K562 (cell line): ENCODE measurements at regions not wholly inside any gene's neighbourhood (a gene's known extent, or its start where the extent isn't known, plus 50 kb on each side); places are given as distances from the start of the nearest gene placed in this dataset.

ENCODE experiments used
- CBX2 ChIP-seq: fragments of 200-600 bp; sonication (generic); IDR thresholded peaks from one replicate; pipeline ENCODE4 v1.6.1; 2012; ENCODE audit warnings: mild to moderate bottlenecking, low read length, inconsistent platforms; ENCODE audit not compliant: insufficient read depth, poor library complexity, severe bottlenecking
- CEBPG ChIP-seq, 3 experiments: fragments of 200-800 bp in 1 of 3; sonication (Bioruptor generic) in 1 of 3; sonication (generic) in 1 of 3; formaldehyde crosslinking in 1 of 3; IDR thresholded peaks in 2 of 3; conservative IDR thresholded peaks in 1 of 3; 2 replicates each; pipeline versions ENCODE4 v1.6.1 to v1.8.0; 2016 to 2022; ENCODE audit warnings: missing compliant biosample characterization in 2 of 3, missing genetic modification characterization in 2 of 3, mild to moderate bottlenecking in 1 of 3, missing genetic modification reagents in 1 of 3
- COPS2 ChIP-seq: fragments of 450-650 bp; conservative IDR thresholded peaks from 2 replicates; pipeline ENCODE4 v1.6.1; 2016; ENCODE audit warnings: mild to moderate bottlenecking, moderate library complexity
- GTF2E2 ChIP-seq: fragments of 200-800 bp; sonication (Bioruptor generic); IDR thresholded peaks from 2 replicates; pipeline ENCODE4 v1.6.1; 2016; ENCODE audit warnings: missing genetic modification characterization, missing compliant biosample characterization
- GTF2F1 ChIP-seq: IDR thresholded peaks from 2 replicates; pipeline ENCODE4 v1.6.1; 2011; ENCODE audit warnings: low read depth, low read length, improper control_type of control experiment
- IRF2 ChIP-seq: sonication (generic); formaldehyde crosslinking; IDR thresholded peaks from 2 replicates; pipeline ENCODE4 v1.8.1; 2022; ENCODE audit warnings: mild to moderate bottlenecking, missing genetic modification reagents
- KLF13 ChIP-seq: fragments of 450-650 bp; IDR thresholded peaks from 2 replicates; pipeline ENCODE4 v1.6.1; 2016; ENCODE audit warnings: missing genetic modification characterization, low read depth, mild to moderate bottlenecking, missing compliant biosample characterization, moderate library complexity, borderline replicate concordance
- MGA ChIP-seq: fragments of 450-650 bp; IDR thresholded peaks from 2 replicates; pipeline ENCODE4 v1.6.1; 2016; ENCODE audit warnings: mild to moderate bottlenecking, moderate library complexity
- ZNF224 ChIP-seq: sonication (generic); formaldehyde crosslinking; IDR thresholded peaks from 2 replicates; pipeline ENCODE4 v1.8.0; 2022; ENCODE audit warnings: mild to moderate bottlenecking, missing genetic modification reagents
- TF ChIP-seq, protein P1 (sequence below): fragments of 450-650 bp; formaldehyde crosslinking; IDR thresholded peaks from 2 replicates; pipeline ENCODE4 v1.4.0; 2022; ENCODE audit warnings: missing genetic modification characterization
- TF ChIP-seq, protein P2 (sequence below): fragments of 250-450 bp; sonication (Bioruptor Pico); IDR thresholded peaks from 2 replicates; pipeline ENCODE4 v1.5.0; 2020; ENCODE audit warnings: mild to moderate bottlenecking
- TF ChIP-seq, protein P3 (sequence below): fragments of 450-650 bp; formaldehyde crosslinking; IDR thresholded peaks from 2 replicates; pipeline ENCODE4 v1.4.0; 2020; ENCODE audit warnings: mild to moderate bottlenecking, mixed read lengths

- TF ChIP-seq MGA = 0 out of 2 replicates have a peak, but pooled peaks have one; percentile 7
- no peak for TF ChIP-seq COPS2
- TF ChIP-seq ZNF224 (CRISPR knock-in tag) = no peak
- TF ChIP-seq, protein P1, sequence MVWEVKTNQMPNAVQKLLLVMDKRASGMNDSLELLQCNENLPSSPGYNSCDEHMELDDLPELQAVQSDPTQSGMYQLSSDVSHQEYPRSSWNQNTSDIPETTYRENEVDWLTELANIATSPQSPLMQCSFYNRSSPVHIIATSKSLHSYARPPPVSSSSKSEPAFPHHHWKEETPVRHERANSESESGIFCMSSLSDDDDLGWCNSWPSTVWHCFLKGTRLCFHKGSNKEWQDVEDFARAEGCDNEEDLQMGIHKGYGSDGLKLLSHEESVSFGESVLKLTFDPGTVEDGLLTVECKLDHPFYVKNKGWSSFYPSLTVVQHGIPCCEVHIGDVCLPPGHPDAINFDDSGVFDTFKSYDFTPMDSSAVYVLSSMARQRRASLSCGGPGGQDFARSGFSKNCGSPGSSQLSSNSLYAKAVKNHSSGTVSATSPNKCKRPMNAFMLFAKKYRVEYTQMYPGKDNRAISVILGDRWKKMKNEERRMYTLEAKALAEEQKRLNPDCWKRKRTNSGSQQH = no peak
- no peak for TF ChIP-seq GTF2F1
- TF ChIP-seq GTF2E2 (tag) = no peak
- no peak for TF ChIP-seq CBX2
- no peak for TF ChIP-seq IRF2 (CRISPR knock-in tag)
- no peak for TF ChIP-seq CEBPG (CRISPR knock-in tag; IDR thresholded peaks at IDR 0.05)
- TF ChIP-seq CEBPG (tag; conservative IDR thresholded peaks at IDR 0.05 in 1 of 2, IDR thresholded peaks at IDR 0.05 in 1 of 2) = 0 out of 4 replicates have a peak, but pooled peaks of 1 of the 2 experiments have one; percentile 9
- TF ChIP-seq, protein P2, sequence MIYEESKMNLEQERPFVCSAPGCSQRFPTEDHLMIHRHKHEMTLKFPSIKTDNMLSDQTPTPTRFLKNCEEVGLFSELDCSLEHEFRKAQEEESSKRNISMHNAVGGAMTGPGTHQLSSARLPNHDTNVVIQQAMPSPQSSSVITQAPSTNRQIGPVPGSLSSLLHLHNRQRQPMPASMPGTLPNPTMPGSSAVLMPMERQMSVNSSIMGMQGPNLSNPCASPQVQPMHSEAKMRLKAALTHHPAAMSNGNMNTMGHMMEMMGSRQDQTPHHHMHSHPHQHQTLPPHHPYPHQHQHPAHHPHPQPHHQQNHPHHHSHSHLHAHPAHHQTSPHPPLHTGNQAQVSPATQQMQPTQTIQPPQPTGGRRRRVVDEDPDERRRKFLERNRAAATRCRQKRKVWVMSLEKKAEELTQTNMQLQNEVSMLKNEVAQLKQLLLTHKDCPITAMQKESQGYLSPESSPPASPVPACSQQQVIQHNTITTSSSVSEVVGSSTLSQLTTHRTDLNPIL (CRISPR knock-in tag) = no peak
- TF ChIP-seq, protein P3, sequence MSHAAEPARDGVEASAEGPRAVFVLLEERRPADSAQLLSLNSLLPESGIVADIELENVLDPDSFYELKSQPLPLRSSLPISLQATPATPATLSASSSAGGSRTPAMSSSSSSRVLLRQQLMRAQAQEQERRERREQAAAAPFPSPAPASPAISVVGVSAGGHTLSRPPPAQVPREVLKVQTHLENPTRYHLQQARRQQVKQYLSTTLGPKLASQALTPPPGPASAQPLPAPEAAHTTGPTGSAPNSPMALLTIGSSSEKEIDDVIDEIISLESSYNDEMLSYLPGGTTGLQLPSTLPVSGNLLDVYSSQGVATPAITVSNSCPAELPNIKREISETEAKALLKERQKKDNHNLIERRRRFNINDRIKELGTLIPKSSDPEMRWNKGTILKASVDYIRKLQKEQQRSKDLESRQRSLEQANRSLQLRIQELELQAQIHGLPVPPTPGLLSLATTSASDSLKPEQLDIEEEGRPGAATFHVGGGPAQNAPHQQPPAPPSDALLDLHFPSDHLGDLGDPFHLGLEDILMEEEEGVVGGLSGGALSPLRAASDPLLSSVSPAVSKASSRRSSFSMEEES = no peak
- no peak for TF ChIP-seq KLF13
Observed at GRCh38 chr16:79997257-79997656, 396.7 kb upstream of the MAF start (continued).
